CD4-positive, alpha-beta T cell treated with Interleukin-12 subunit alpha and Interleukin-12 subunit beta, for 1 hour (primary cell): ENCODE measurements at regions not wholly inside any gene's neighbourhood (a gene's known extent, or its start where the extent isn't known, plus 50 kb on each side); places are given as distances from the start of the nearest gene placed in this dataset.

ENCODE experiments used
- DNase-seq: peaks from one replicate; pipeline ENCODE4 v3.0.0-alpha.2; 2020

- DNase-seq: no peak
These were observed 731.2 kb downstream of the TNS3 start for GRCh38 chr7:46850563-46851330.

DNA sequence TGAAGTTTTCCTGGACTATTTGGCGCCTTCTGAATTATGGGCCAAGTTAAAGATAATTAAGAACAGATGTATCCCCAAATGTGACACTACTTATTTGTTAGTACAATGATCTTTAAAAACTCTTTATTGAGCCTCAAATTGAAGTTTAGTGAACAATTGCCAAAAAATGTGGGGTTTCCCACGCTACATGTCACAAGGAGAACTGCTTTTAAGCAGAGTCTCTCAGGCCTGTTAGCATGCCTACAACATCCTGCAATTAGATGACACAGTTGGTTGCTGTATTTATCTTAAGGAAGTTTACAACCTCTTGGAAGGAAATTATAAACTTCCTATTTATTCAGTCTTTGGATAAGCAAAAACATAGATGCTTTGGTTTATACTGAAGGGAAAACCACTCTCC, 733.0 kb downstream of the TNS3 start:
- DNase-seq: no peak

DNA sequence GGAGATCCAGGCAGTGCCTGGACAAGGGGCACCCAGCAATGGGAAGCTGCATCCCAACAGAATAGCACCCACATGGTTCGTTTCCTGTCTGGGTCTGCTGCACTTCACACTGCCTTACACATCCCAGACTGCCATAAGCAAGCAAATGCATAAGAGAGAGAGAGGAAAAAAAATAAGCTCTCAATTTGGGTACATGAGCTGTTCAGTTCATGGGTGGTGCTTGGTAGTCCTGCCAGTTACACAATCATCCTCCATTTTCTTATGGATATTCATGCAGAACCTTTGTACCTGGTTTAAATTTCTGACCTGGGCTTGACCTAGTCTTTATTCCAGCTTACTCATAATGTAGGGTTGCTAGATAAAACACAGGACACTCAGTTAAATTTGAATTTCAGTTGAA, 733.6 kb downstream of the TNS3 start:
- no peak for DNase-seq

GRCh38 chr7:46847126-46847525, 734.8 kb downstream of the TNS3 start:
- DNase-seq: no peak

DNA sequence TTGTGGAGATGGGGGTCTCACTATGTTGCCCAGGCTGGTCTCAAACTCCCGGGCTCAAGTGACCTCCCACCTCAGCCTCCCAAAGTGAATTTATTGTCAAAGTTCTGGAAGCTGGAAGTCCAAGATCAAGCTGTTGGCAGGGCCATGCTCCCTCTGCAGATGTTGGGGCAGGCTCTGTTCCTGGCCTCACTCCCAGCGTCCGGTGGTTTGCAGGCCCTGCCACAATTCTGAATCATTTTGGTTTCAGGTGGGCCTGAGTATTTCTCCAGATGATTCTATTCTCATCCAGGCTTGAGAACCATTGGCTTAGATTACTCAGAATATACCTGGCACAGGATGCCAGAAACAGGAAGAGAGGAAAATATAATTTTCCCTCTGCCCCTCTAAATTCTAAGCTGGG, 737.4 kb downstream of the TNS3 start:
- no peak for DNase-seq

DNA sequence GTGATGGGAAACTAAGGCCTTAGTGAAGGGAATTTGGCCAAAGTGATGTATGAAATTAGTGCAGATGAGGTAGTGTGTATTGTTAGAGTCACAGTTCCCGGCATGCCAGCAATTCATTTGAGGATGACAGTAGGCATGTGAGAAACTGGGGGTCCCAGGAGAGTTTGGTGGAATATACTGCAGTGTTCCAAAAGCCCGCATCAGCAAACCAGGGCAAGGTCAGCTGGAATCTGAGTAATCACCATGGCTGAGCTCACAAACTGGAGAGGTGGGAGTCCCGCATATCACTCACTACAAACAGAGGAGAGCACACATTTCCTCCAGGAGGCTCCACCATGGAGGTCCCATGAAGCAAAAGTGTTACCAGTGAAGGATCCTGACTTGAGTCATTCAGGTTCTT, 740.7 kb downstream of the TNS3 start:
- no peak for DNase-seq

GRCh38 chr7:46839651-46840050, 742.3 kb downstream of the TNS3 start:
- DNase-seq: no peak

DNA sequence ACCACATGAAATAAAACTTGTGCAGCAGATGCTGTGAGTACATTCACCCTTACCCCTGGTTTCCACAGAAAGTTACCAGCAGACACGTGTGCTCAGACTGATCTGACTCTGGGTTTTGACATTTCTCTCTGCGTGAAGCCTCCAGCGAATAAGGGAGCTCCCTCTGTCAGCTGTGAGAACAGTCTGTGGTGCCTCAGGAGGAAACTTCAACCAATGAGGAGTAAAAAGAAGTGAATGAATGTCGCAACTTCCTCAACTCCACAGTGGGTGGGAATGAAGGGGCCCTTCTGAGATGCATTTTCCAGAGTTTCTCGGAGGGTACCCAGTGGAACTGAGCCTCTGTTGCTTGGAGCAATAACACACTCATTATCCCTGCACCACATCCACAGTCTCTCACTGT, 743.4 kb downstream of the TNS3 start:
- no peak for DNase-seq

GRCh38 chr7:46835556-46835955, 746.4 kb downstream of the TNS3 start:
- DNase-seq: no peak

DNA sequence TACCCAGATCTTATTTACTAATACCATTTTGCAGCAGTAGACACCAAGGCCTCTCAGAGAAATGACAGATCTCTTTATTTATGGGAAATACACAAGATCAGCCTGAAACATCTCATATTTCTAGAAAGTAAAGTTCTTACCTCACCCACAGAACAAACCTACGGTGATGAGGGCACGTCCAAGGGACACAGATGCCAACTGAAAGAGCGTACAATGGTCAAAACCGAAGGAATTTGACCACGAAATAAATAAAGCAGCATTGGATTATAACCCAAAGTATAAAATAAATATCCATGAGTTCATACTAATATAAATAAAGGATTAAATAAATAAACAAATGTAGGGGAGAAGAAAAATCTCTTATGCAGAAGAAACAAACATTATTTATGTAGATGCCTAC, 747.0 kb downstream of the TNS3 start:
- DNase-seq: no peak

DNA sequence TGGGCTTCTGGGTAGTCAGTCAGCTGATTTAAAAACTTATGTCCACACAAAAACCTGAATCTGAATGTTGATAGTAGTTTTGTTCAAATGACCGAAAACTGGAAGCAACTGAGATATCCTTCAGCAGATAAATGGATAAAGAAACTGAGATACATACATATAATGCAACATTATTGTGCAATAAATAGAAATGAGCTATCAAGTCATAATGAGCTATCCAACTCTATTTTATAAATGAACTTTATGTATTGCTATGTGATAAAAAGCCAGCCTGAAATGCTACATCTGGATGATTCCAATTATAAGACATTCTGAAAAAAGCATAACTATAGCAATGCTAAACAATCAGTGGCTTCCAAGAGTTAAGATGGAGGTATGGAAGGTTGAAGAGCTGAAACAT, 748.7 kb downstream of the TNS3 start:
- DNase-seq: no peak

DNA sequence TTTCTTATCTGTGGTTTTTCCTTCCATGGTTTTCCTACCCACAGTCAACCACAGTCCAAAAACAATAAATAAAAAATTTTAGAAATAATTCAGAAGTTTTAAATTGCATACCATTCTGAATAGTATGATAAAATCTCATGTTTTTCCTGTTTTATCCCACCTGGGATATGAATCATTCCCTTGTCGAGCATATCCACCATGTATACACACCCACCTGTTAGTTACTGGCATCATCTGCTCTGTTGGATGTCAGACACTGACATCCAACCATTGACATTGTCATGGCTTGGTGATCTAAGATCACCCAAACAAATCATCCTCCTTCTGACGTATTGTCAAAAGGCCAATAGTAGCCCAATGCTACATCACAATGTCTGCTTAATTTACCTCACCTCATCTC, 749.8 kb downstream of the TNS3 start:
- DNase-seq: no peak

DNA sequence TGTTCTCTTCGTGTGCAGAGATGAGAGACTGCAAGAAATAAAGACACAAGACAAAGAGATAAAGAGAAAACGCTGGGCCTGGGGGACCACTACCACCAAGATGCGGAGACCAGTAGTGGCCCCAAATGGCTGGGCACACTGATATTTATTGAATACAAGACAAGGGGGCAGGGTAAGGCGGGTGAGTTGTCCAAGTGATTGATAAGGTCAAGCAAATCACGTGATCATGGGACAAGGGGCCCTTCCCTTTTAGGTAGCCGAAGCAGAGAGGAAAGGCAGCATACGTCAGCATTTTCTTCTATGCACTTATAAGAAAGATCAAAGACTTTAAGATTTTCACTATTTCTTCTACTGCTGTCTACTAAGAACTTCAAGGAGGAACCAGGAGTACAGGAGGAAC, 762.1 kb downstream of the TNS3 start:
- no peak for DNase-seq

DNA sequence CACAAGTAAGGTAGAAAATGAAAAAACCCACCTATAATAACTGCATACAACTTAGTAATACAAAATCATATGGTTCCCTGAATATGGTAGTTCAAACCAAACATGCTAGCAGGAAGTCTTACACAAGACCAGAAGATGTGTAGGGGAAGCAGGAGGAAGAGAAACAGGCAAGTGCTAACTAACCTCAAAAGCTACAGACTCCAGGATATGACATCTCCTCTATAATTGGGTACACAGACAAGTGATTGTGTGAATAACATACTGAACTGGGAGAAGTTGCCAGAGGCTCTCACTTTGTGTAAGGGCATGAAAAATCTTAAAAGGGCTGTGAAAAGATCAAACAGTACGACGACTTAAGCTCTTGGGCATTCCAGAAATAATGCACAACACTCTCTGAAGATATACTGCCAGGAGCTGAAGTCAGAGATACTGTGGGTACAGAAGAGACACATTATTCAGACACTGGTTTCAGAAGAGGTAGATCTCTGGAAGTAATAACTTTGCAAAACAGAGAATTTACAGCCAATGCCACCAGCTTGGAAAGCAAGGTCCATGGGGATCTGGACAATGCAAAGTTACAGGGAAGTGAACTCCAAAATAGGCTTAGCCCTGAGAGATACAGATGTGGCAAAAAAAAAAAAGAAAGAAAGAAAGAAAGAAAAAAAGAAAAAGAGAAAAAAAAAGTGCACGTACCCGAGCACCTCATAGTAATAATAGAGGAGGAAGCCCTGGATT, 767.2 kb downstream of the TNS3 start:
- DNase-seq: no peak

DNA sequence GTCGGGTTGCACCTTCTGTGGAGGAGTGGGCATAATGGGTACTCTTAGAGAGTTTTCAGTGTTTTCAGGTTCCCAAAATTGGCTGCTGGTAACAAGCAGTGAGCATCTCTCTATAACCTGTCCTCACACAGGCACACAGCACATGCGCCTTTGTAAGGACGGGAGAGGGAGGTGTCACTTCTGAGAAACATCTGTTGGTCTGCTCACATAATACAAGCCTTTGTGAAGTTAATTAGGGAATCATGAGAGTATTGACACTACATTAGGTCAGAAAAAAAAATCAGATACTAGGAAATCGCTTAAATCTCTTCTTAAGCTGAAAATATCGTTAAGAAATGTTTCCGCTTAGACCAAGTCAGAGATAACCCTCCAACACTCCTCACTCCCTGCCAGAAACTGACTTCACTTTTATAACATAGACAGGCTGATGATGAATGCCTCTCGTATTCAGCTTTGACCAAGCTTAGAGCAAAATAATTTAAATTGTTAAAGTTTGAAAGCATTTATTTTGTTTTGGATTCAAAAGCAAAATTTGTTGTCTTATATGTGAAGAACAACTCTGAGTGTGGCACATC, 769.7 kb downstream of the TNS3 start:
- DNase-seq: no peak

DNA sequence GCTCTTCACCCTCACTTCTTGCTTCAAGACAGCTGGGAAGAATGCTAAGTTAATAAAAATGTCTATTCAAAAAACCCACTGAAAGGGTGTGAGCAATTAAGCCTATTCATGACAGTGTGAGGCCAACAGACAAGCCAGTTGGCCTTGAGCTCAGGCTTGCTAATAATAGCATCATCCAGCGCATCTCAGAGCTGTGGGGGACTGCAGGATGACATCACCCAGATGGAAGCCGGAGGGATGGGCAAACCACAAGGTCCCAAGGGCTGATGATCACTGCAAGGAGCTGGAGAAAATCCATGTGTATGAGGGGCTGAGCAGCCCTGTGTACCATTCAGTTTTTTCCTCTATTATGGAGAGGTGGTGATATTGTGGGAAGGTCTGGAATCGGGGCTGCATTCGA, 770.4 kb downstream of the TNS3 start:
- no peak for DNase-seq

DNA sequence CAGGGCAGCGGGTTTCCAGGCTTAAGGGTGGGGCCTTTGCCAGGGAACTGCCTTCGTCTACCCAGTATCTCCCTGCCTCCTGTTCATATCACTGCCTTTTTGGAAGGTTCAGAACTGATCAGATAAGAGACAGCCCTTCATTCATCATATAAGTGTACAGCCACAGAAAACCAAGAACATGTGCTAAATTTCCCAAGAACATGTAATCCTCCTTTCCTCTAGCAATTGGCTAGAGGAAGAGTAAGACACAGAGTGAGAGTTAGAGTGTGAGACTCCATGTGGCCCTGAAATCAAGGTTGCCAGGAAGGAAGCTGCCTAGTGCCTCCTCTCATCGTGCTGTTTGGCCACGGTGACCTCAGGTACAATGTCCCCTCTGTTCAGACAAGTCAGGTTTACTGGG, 770.9 kb downstream of the TNS3 start:
- DNase-seq: no peak

DNA sequence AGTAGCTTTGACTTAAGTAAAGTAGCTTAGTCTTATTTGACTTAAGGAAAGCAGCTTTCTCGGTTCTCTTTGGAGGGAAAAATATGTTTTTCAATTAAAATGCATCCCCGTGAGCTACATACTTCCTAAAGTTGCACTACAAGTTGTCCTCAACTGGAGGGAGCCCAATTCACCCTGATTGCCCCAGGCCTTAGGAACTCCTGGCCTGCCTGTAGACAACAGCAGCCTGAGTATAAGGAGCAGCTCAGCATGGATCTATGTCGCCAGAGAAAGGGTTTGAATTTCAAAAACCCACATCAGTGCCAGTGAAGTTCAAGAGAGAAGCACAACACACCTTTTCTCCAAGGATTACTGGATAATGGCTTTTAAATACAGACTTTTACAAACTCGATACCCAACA, 772.0 kb downstream of the TNS3 start:
- no peak for DNase-seq

- DNase-seq: no peak
These were observed 775.1 kb downstream of the TNS3 start for GRCh38 chr7:46806856-46807255.

DNA sequence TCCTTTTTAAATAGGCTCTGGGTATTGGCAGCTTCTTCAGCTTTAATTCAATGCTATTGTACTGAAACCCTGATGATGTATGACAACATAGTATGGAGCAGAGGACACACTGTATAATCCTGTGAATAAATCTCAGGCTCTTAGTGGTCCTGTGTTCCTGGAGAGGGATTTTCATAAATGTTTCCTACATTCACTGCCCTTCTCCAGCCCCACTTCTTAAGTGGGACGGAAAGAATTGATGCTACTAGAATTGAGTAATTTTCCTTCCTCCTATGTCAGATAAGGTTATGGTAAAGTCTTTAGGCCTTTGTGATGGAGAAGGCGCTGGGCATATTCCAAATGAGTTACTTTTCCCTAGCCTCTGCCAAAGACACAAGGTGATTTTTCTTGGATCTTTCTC, 779.4 kb downstream of the TNS3 start:
- no peak for DNase-seq

- no peak for DNase-seq
These were observed 790.7 kb downstream of the TNS3 start for GRCh38 chr7:46791188-46791587.

GRCh38 chr7:46786995-46787394, 794.9 kb downstream of the TNS3 start:
- DNase-seq: no peak

GRCh38 chr7:46786221-46786954, 795.5 kb downstream of the TNS3 start:
- no peak for DNase-seq

DNA sequence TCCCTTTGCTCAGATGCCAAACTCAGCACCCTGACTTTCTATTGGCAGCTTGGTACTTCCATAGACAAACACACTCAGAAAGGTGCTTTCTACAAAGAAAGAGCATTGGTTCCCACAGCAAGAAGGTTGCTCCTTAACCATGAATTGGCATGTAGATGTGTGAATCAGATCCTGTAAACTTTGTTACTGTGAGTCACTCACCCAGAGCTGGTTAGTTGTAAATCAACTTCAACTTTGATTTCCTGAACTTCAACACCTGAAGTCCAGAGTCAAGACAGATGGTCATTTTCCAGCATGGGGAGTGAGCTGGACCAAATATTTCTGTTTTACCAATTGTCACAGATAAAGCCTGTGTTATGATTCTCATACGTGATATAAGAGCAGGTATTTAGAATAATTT, 797.2 kb downstream of the TNS3 start:
- no peak for DNase-seq
